HG03060 (cell line): ENCODE measurements at regions not wholly inside any gene's neighbourhood (a gene's known extent, or its start where the extent isn't known, plus 50 kb on each side); places are given as distances from the start of the nearest gene placed in this dataset.

Experiments
- ATAC-seq: cut with Tn5 transposase; IDR thresholded peaks from one replicate; pipeline ENCODE4 v1.9.1; 2021; ENCODE audit warnings: low read depth, moderate number of reproducible peaks; ENCODE audit not compliant: unreplicated experiment

- ATAC-seq, result no peak
Observed at GRCh38 chr9:12457237-12457636, 235.9 kb upstream of the TYRP1 start.

- ATAC-seq, result no peak
Observed at GRCh38 chr9:12461763-12462460, 231.3 kb upstream of the TYRP1 start.

GRCh38 chr9:12462861-12463260, 230.3 kb upstream of the TYRP1 start:
- no peak for ATAC-seq

- ATAC-seq, result no peak
Observed at GRCh38 chr9:12463641-12464040, 229.5 kb upstream of the TYRP1 start.

- ATAC-seq, result no peak
Observed at GRCh38 chr9:12464400-12464799, 228.8 kb upstream of the TYRP1 start.

GRCh38 chr9:12464910-12465512, 228.2 kb upstream of the TYRP1 start:
- no peak for ATAC-seq

- ATAC-seq, result no peak
Observed at GRCh38 chr9:12469084-12469483, 224.1 kb upstream of the TYRP1 start.

- ATAC-seq, result no peak
Observed at GRCh38 chr9:12494411-12494810, 198.8 kb upstream of the TYRP1 start.

GRCh38 chr9:12497790-12498189, 195.4 kb upstream of the TYRP1 start:
- ATAC-seq, result no peak

- ATAC-seq, result no peak
Observed at GRCh38 chr9:12502520-12502919, 190.7 kb upstream of the TYRP1 start.

- no peak for ATAC-seq
Observed at GRCh38 chr9:12503606-12504122, 189.5 kb upstream of the TYRP1 start.

- ATAC-seq, result no peak
Observed at GRCh38 chr9:12510551-12510950, 182.6 kb upstream of the TYRP1 start.

GRCh38 chr9:12511726-12512125, 181.5 kb upstream of the TYRP1 start:
- no peak for ATAC-seq

- ATAC-seq, result no peak
Observed at GRCh38 chr9:12516031-12516430, 177.2 kb upstream of the TYRP1 start.

- ATAC-seq, result no peak
Observed at GRCh38 chr9:12516573-12516972, 176.6 kb upstream of the TYRP1 start.

GRCh38 chr9:12538842-12539579, 154.2 kb upstream of the TYRP1 start:
- ATAC-seq, result no peak

- no peak for ATAC-seq
Observed at GRCh38 chr9:12539580-12539975, 153.6 kb upstream of the TYRP1 start.

- ATAC-seq, result no peak
Observed at GRCh38 chr9:12544700-12545099, 148.5 kb upstream of the TYRP1 start.

GRCh38 chr9:12554636-12555035, 138.5 kb upstream of the TYRP1 start:
- ATAC-seq, result no peak

GRCh38 chr9:12566404-12567090, 126.6 kb upstream of the TYRP1 start:
- ATAC-seq, result no peak
